Kidney (tissue), 13 donors: ENCODE measurements at regions not wholly inside any gene's neighbourhood (a gene's known extent, or its start where the extent isn't known, plus 50 kb on each side); places are given as distances from the start of the nearest gene placed in this dataset.

Experiments used
- DNase-seq, 5 donors: peaks; one replicate each; pipeline ENCODE4 v3.0.0-alpha.2; 2013 to 2020
- FAIRE-seq: peaks from 2 replicates; lab custom pipeline; 2012; peaks lifted over from hg19 to GRCh38; lab: Jason Lieb, UNC
- H3K27ac ChIP-seq, 2 donors: one replicate each; pipeline ENCODE4 v1.7.0; 2013; ENCODE audit warnings: low read depth in 2 of 2, low read length in 2 of 2, inconsistent platforms in 1 of 2
- H3K27me3 ChIP-seq: one replicate; pipeline ENCODE4 v1.7.1; 2013; ENCODE audit warnings: low read length, inconsistent platforms; ENCODE audit not compliant: control insufficient read depth, insufficient read depth
- H3K36me3 ChIP-seq, 3 donors: one replicate each; pipeline versions ENCODE4 v1.7.0 to v1.7.1; 2013; ENCODE audit warnings: low read length in 3 of 3, control low read depth in 1 of 3, inconsistent platforms in 1 of 3; ENCODE audit not compliant: insufficient read depth in 3 of 3, control insufficient read depth in 2 of 3
- H3K4me1 ChIP-seq, 3 donors: one replicate each; pipeline versions ENCODE4 v1.7.0 to v1.7.1; 2013; ENCODE audit warnings: low read length in 3 of 3, inconsistent platforms in 1 of 3, low read depth in 1 of 3; ENCODE audit not compliant: control insufficient read depth in 2 of 3, insufficient read depth in 2 of 3
- H3K4me3 ChIP-seq, 3 donors: one replicate each; pipeline versions ENCODE4 v1.7.0 to v1.8.1; 2013; ENCODE audit warnings: low read length in 3 of 3, control low read depth in 1 of 3, inconsistent platforms in 1 of 3
- H3K9ac ChIP-seq, 3 donors: one replicate each; pipeline versions ENCODE4 v1.7.0 to v1.7.1; 2013; ENCODE audit warnings: low read length in 3 of 3, control low read depth in 1 of 3, inconsistent platforms in 1 of 3
- H3K9me3 ChIP-seq, 3 donors: one replicate each; pipeline versions ENCODE4 v1.7.0 to v1.7.1; 2013; ENCODE audit warnings: low read length in 3 of 3, control low read depth in 1 of 3, inconsistent platforms in 1 of 3; ENCODE audit not compliant: control insufficient read depth in 2 of 3, insufficient read depth in 1 of 3
- intact Hi-C: fragments of 100-400 bp; cut with DNase I; formaldehyde crosslinking; loops from one replicate; pipeline ENCODE4 v1.11.1; 2022
- TF ChIP-seq, protein P1 (sequence below): IDR thresholded peaks from 3 replicates; pipeline ENCODE4 v1.5.1; 2012; ENCODE audit warnings: mild to moderate bottlenecking, moderate library complexity, borderline replicate concordance; ENCODE audit not compliant: insufficient read depth; ENCODE audit errors: extremely low read depth
- donor health status: control.
- donor health status: control.
- donor health status: control.
- donor health status: control.
- donor health status: control.
- donor health status: DM: yes; HTN: yes; CAD: no.
- donor health status: Normal renal cell carcinoma (clear cell type).

DNA sequence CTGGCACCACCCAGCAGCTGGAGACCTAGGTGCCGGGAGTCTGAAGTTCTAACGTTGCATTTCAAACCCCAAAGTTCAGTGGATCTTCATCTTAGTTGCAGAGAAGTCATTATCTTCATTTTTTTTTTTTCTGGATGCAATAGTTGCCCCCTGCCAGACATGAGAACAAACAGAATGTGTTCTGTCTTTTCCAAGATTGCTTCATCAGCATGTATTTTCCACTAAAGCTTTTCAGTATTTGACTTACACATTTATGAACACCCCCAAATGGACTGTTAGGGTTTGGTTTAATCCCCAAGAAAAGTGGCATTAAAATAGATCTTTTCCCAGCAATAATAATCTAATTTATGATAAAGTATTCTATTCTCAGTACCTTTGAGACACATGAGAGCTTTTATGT, 135.2 kb upstream of the OSMR start:
- no peaks in the 10 kb centered on the region for H3K36me3 ChIP-seq
- TF ChIP-seq, protein P1, sequence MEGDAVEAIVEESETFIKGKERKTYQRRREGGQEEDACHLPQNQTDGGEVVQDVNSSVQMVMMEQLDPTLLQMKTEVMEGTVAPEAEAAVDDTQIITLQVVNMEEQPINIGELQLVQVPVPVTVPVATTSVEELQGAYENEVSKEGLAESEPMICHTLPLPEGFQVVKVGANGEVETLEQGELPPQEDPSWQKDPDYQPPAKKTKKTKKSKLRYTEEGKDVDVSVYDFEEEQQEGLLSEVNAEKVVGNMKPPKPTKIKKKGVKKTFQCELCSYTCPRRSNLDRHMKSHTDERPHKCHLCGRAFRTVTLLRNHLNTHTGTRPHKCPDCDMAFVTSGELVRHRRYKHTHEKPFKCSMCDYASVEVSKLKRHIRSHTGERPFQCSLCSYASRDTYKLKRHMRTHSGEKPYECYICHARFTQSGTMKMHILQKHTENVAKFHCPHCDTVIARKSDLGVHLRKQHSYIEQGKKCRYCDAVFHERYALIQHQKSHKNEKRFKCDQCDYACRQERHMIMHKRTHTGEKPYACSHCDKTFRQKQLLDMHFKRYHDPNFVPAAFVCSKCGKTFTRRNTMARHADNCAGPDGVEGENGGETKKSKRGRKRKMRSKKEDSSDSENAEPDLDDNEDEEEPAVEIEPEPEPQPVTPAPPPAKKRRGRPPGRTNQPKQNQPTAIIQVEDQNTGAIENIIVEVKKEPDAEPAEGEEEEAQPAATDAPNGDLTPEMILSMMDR: no peak
- no peak overlapping the region for H3K9ac ChIP-seq
- FAIRE-seq: no peak
- no peaks in the 10 kb centered on the region for H3K4me1 ChIP-seq
- no peak overlapping the region for H3K4me3 ChIP-seq
- H3K27ac ChIP-seq: no peak overlapping the region
- DNase-seq: no peak
- no peaks in the 10 kb centered on the region for H3K27me3 ChIP-seq
- no peaks in the 10 kb centered on the region for H3K9me3 ChIP-seq
- intact Hi-C loops: no loop called here

GRCh38 chr5:38712391-38712790, 133.4 kb upstream of the OSMR start:
- intact Hi-C loops: no loop called here

DNA sequence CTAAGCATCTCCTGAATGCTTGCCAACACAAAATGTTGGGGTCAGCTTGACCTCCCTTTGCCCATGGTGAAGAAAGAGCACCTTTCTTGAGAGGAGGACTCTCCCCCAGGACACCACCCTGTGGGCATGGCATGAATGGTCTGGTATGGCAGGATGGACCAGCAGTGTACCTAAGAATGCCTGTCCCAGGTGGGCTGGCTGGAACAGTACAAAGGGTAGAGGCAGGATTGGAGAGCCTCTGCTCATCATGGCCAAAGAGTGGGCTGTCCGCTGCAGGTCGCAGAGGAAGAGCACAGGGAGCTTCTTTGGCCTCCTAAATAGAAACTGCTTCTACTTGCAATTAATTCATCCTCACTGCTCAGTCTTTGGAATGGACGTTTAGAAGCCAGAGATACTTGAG, 131.6 kb upstream of the OSMR start:
- FAIRE-seq: no peak
- Histone ChIP-seq H3K9me3 (no peaks in the 10 kb centered on the region), H3K27ac (no peak overlapping the region)

More at GRCh38 chr5:38712391-38712790, 133.4 kb upstream of the OSMR start:
- no peaks in the 10 kb centered on the region for H3K4me1 ChIP-seq
- no peak overlapping the region for H3K27ac ChIP-seq
- H3K27me3 ChIP-seq: no peaks in the 10 kb centered on the region
- no peak overlapping the region for H3K9ac ChIP-seq
- H3K4me3 ChIP-seq: no peak overlapping the region
- H3K9me3 ChIP-seq: no peaks in the 10 kb centered on the region
- no peak for DNase-seq
- FAIRE-seq: no peak
- TF ChIP-seq, protein P1: no peak
- H3K36me3 ChIP-seq: no peaks in the 10 kb centered on the region

More for the DNA sequence above, 131.6 kb upstream of the OSMR start:
- intact Hi-C loops: no loop called here
- TF ChIP-seq, protein P1: no peak
- Histone ChIP-seq H3K9ac (no peak overlapping the region), H3K4me3 (no peak overlapping the region), H3K27me3 (no peaks in the 10 kb centered on the region), H3K4me1 (no peaks in the 10 kb centered on the region), H3K36me3 (no peaks in the 10 kb centered on the region)
- DNase-seq: no peak
